SK-N-SH (cell line): ENCODE measurements at regions not wholly inside any gene's neighbourhood (a gene's known extent, or its start where the extent isn't known, plus 50 kb on each side); places are given as distances from the start of the nearest gene placed in this dataset.

ENCODE experiments used
- CTCF ChIA-PET: fragments of 300-600, 350-600 bp; formaldehyde crosslinking; extraction: SDS; loops from one replicate; lab custom pipeline; 2021; lab: Yijun Ruan, JAX
- POLR2A ChIA-PET: fragments of 350-600 bp; sonication (Branson Sonifier 250); formaldehyde crosslinking; extraction: SDS; loops from one replicate; lab custom pipeline; 2020; ENCODE audit warnings: antibody characterized with exemption, inconsistent platforms; lab: Yijun Ruan, JAX
- DNase-seq: peaks from one replicate; pipeline ENCODE4 v3.0.0; 2012
- H2AFZ ChIP-seq: fragments of 200-600 bp; sonication (generic); 2 replicates; pipeline ENCODE4 v1.8.1; 2016; ENCODE audit warnings: antibody characterized with exemption, mild to moderate bottlenecking, low read depth
- H3F3A ChIP-seq: fragments of 200-600 bp; sonication (generic); replicated peaks from 2 replicates; pipeline ENCODE3; 2016; ENCODE audit warnings: antibody characterized with exemption, mild to moderate bottlenecking; ENCODE audit not compliant: insufficient read depth
- H3K27ac ChIP-seq, 2 experiments: fragments of 200-500 bp in 1 of 2; fragments of 200-600 bp in 1 of 2; sonication (Bioruptor generic) in 1 of 2; sonication (generic), shearing (Covaris generic) in 1 of 2; 2 replicates each; pipeline versions ENCODE4 v1.5.1 to v1.6.1; 2014 to 2016; ENCODE audit warnings: low read depth in 2 of 2, inconsistent platforms in 1 of 2, low read length in 1 of 2, mild to moderate bottlenecking in 1 of 2, mixed read lengths in 1 of 2
- H3K27me3 ChIP-seq: fragments of 200-600 bp; sonication (generic), shearing (Covaris generic); 2 replicates; pipeline ENCODE4 v1.6.1; 2016; ENCODE audit warnings: mixed run types; ENCODE audit not compliant: insufficient read depth
- H3K36me3 ChIP-seq, 2 experiments: fragments of 200-500 bp in 1 of 2; fragments of 200-600 bp in 1 of 2; sonication (Bioruptor generic) in 1 of 2; sonication (generic) in 1 of 2; replicated peaks in 1 of 2; 2 replicates each; pipeline versions ENCODE3 to v1.5.1; 2014 to 2016; ENCODE audit warnings: low read length in 1 of 2, mild to moderate bottlenecking in 1 of 2; ENCODE audit not compliant: insufficient read depth in 2 of 2, control insufficient read depth in 1 of 2
- H3K4me1 ChIP-seq, 2 experiments: fragments of 200-500 bp in 1 of 2; fragments of 200-600 bp in 1 of 2; sonication (Bioruptor generic) in 1 of 2; sonication (generic), shearing (Covaris generic) in 1 of 2; 2 replicates each; pipeline versions ENCODE4 v1.5.1 to v1.6.1; 2014 to 2016; ENCODE audit warnings: low read depth in 1 of 2, low read length in 1 of 2, mixed run types in 1 of 2; ENCODE audit not compliant: insufficient read depth in 2 of 2, control insufficient read depth in 1 of 2
- H3K4me2 ChIP-seq: fragments of 200-600 bp; sonication (generic), shearing (Covaris generic); 2 replicates; pipeline ENCODE4 v1.6.1; 2017; ENCODE audit warnings: mixed run types
- H3K4me3 ChIP-seq, 2 experiments: fragments of 200-500 bp in 1 of 2; fragments of 200-600 bp in 1 of 2; sonication (Bioruptor generic) in 1 of 2; sonication (generic), shearing (Covaris generic) in 1 of 2; 2 replicates each; pipeline versions ENCODE4 v1.5.1 to v1.8.1; 2014 to 2016; ENCODE audit warnings: low read depth in 2 of 2, inconsistent platforms in 1 of 2, low read length in 1 of 2, mild to moderate bottlenecking in 1 of 2, mixed read lengths in 1 of 2, moderate library complexity in 1 of 2
- H3K79me2 ChIP-seq: fragments of 200-600 bp; sonication (generic); 2 replicates; pipeline ENCODE4 v1.8.1; 2017; ENCODE audit warnings: mild to moderate bottlenecking; ENCODE audit not compliant: insufficient read depth
- H3K9ac ChIP-seq: fragments of 200-600 bp; sonication (generic); 2 replicates; pipeline ENCODE4 v1.6.1; 2017; ENCODE audit warnings: mixed run types
- H3K9me2 ChIP-seq: fragments of 200-600 bp; sonication (generic); 2 replicates; pipeline ENCODE4 v1.6.1; 2017; ENCODE audit warnings: mixed run types
- H3K9me3 ChIP-seq: fragments of 200-600 bp; sonication (generic); 2 replicates; pipeline ENCODE4 v1.6.1; 2017; ENCODE audit warnings: mixed run types, mild to moderate bottlenecking, moderate library complexity
- H4K20me1 ChIP-seq: fragments of 200-600 bp; sonication (generic); 2 replicates; pipeline ENCODE4 v1.6.1; 2017; ENCODE audit warnings: mild to moderate bottlenecking, mixed run types; ENCODE audit not compliant: insufficient read depth
- CTCF ChIP-seq: fragments of 200-600 bp; sonication (generic); IDR thresholded peaks from 2 replicates; pipeline ENCODE4 v1.6.1; 2017; ENCODE audit warnings: antibody characterized with exemption, mild to moderate bottlenecking, moderate library complexity
- EZH2phosphoT487 ChIP-seq: fragments of 200-600 bp; sonication (generic); IDR thresholded peaks from 2 replicates; pipeline ENCODE4 v1.6.1; 2017; ENCODE audit warnings: low read depth, mixed run types, mild to moderate bottlenecking, antibody characterized with exemption, moderate library complexity, borderline replicate concordance
- GATA2 ChIP-seq: sonication (generic); formaldehyde crosslinking; IDR thresholded peaks from 2 replicates; pipeline ENCODE4 v1.5.0; 2020; ENCODE audit warnings: mild to moderate bottlenecking, missing genetic modification reagents
- RAD21 ChIP-seq: IDR thresholded peaks from 2 replicates; pipeline ENCODE4 v1.6.1; 2012; ENCODE audit warnings: mild to moderate bottlenecking, low read length
- RCOR1 ChIP-seq: fragments of 150-350 bp; IDR thresholded peaks from 2 replicates; pipeline ENCODE4 v1.6.1; 2017; ENCODE audit warnings: antibody characterized with exemption, low read length
- RFX5 ChIP-seq: IDR thresholded peaks from 2 replicates; pipeline ENCODE4 v1.6.1; 2012; ENCODE audit warnings: mild to moderate bottlenecking, improper control_type of control experiment, low read length
- SMC3 ChIP-seq: IDR thresholded peaks from 2 replicates; pipeline ENCODE4 v1.6.1; 2012; ENCODE audit warnings: low read depth, low read length, improper control_type of control experiment
- TAF1 ChIP-seq: IDR thresholded peaks from 2 replicates; pipeline ENCODE4 v1.6.1; 2012; ENCODE audit warnings: low read depth, mild to moderate bottlenecking, low read length, moderate library complexity, borderline replicate concordance
- TEAD4 ChIP-seq: IDR thresholded peaks from 2 replicates; pipeline ENCODE4 v1.4.0; 2012; ENCODE audit warnings: mild to moderate bottlenecking, borderline replicate concordance; ENCODE audit not compliant: insufficient read depth
- USF1 ChIP-seq: IDR thresholded peaks from 2 replicates; pipeline ENCODE4 v1.4.0; 2012; ENCODE audit warnings: low read depth, borderline replicate concordance
- WGBS: methylation state at CpG from one replicate; pipeline ENCODE4 v1.1.6; 2017; ENCODE audit warnings: low lambda C conversion rate; 5-methylcytosine and 5-hydroxymethylcytosine counted together
- TF ChIP-seq, protein P1 (sequence below): fragments of 150-350 bp; IDR thresholded peaks from 2 replicates; pipeline ENCODE4 v1.6.1; 2016; ENCODE audit warnings: mild to moderate bottlenecking, low read depth, low read length
- TF ChIP-seq, protein P2 (sequence below): IDR thresholded peaks from 2 replicates; pipeline ENCODE4; 2012

- Histone ChIP-seq H3K9me3 (no peaks in the 10 kb centered on the region), H3K79me2 (no peaks in the 10 kb centered on the region), H3K9ac (no peak overlapping the region), H3K4me2 (no peak overlapping the region), H4K20me1 (no peaks in the 10 kb centered on the region), H3K27ac (no peak overlapping the region), H3K27me3 (no peaks in the 10 kb centered on the region), H3K4me3 (no peak overlapping the region; a peak in 1 of 4 replicates), H3K9me2 (no peaks in the 10 kb centered on the region), H3K36me3 (no peaks in the 10 kb centered on the region), H2AFZ (no peak overlapping the region), H3K4me1 (no peaks in the 10 kb centered on the region; a peak in 1 of 4 replicates), H3F3A (no peaks in the 10 kb centered on the region)
- ChIA-PET CTCF (interaction anchor here (0.6 to 2.1 kb wide), 46 partner anchors 9 to 916 kb away, joined by 3 to 17 read pairs (median 3); no protein-coding TSS in a partner anchor), POLR2A (no interaction called here)
- TF ChIP-seq USF1 (no peak), SMC3 (peak; percentile 55), EZH2phosphoT487 (no peak), TEAD4 (no peak), RCOR1 (no peak), TAF1 (no peak), CTCF (peak; percentile 85), RFX5 (no peak), RAD21 (peak; percentile 66), GATA2 (CRISPR knock-in tag) (no peak)
- TF ChIP-seq, protein P1, sequence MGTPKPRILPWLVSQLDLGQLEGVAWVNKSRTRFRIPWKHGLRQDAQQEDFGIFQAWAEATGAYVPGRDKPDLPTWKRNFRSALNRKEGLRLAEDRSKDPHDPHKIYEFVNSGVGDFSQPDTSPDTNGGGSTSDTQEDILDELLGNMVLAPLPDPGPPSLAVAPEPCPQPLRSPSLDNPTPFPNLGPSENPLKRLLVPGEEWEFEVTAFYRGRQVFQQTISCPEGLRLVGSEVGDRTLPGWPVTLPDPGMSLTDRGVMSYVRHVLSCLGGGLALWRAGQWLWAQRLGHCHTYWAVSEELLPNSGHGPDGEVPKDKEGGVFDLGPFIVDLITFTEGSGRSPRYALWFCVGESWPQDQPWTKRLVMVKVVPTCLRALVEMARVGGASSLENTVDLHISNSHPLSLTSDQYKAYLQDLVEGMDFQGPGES: no peak
- TF ChIP-seq, protein P2, sequence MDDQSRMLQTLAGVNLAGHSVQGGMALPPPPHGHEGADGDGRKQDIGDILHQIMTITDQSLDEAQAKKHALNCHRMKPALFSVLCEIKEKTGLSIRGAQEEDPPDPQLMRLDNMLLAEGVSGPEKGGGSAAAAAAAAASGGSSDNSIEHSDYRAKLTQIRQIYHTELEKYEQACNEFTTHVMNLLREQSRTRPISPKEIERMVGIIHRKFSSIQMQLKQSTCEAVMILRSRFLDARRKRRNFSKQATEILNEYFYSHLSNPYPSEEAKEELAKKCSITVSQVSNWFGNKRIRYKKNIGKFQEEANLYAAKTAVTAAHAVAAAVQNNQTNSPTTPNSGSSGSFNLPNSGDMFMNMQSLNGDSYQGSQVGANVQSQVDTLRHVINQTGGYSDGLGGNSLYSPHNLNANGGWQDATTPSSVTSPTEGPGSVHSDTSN: no peak
- peak; percentile 59 for DNase-seq
- WGBS: 35% methylated on average over 9 of the region's 9 CpGs
These were observed 185.7 kb upstream of the THRB start for GRCh38 chr3:24680214-24680967.
